GM18951 (cell line): ENCODE measurements at regions not wholly inside any gene's neighbourhood (a gene's known extent, or its start where the extent isn't known, plus 50 kb on each side); places are given as distances from the start of the nearest gene placed in this dataset.

ENCODE experiments used
- POLR2A ChIP-seq: IDR thresholded peaks from 4 replicates; pipeline ENCODE4 v1.6.1; 2011; ENCODE audit warnings: mild to moderate bottlenecking; ENCODE audit not compliant: insufficient read length, insufficient read depth; ENCODE audit errors: extremely low read depth
- in situ Hi-C: fragments of 300-500 bp; cut with MboI; formaldehyde crosslinking; loops from one replicate; pipeline ENCODE4 v1.12.0; 2022; ENCODE audit warnings: low sequenced_read_pairs, mixed read lengths, inconsistent platforms; ENCODE audit not compliant: unreplicated experiment

DNA sequence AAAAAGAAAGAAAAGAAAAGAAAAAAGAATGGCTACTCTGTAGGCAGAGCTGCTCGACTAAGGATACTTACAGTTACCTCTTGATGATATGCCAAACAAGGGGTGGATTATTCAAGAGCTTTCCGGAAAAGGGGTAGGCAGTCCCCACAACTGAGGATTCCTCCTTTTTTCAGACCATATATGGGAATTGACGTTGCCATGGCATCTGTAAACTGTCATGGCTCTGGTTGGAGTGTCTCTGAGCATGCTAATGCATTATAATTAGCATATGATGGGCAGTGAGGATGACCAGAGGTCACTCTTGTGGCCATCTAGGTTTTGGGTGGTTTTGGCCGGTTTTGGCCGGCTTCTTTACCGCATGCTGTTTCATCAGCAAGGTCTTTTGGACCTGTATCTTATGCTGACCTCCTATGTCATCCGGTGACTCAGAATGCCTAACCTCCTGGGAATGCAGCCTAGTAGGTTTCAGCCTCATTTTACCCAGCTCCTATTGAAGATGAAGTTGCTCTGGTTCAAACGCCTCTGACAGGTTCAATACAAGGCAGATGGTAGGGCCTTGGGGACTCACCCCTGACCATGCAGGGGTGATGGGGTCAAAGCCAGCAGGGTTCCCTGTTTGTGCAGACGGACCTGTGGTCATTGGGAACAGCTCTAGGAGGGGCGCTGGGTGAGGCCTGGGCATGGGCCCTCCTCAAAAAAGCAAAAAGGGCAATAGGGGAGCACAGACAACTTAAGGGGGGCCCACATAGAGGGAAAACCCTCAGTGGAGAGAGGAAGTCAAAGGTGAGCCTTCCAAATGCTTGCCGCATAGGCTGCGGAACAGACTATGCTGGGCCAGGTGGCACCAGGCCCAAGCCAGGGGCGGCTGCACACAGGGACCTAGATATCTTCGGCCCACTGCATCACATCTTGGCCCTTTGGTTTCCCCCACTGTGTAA is 251.2 kb upstream of the RAB6C start:
- TF ChIP-seq POLR2A, result no peak
- in situ Hi-C loops, result no loop called here

- in situ Hi-C loops, result no loop called here
- TF ChIP-seq POLR2A, result no peak
Measured at GRCh38 chr2:129729011-129729410, 250.5 kb upstream of the RAB6C start.

DNA sequence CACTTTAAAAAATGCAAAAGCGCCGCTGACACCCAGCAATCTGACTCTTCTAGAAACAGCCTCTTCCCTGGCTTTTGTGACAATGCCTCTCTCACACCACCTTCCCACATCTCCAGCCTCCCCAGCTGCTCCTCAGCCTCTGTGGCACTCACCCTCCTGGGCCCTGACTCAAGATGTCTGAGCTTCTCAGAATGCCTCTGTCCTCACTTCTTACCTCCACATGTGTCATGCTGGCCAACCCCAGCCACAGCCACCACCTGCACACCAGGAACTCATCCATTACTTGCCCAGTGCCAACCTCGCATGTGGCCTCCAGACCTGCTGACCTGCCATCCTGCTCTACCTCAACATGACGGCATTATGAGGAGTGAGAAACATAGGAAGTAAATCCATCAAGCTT is 249.8 kb upstream of the RAB6C start:
- in situ Hi-C loops, result no loop called here
- TF ChIP-seq POLR2A, result no peak

DNA sequence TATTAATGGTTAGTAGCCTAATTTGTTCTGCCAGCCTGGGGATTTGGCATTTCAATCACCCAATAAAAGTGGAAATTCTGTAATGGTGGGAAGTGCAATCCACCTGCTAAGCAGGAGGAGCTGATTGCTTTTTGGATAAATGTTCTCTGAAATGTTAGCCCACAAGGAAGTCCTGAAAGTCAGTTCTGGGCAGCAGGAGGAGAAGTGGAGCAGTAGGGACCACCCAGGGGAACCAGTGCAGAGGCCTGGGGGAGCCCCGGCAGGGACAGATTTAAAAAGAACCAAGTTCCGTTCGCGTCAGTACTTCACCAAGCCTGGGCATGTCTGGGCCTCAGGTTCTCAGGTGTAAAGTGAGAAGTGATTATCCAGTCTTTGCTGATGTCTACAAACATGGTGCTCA is 248.5 kb upstream of the RAB6C start:
- in situ Hi-C loops, result no loop called here
- no peak for TF ChIP-seq POLR2A

GRCh38 chr2:129731907-129732629 is 247.4 kb upstream of the RAB6C start:
- TF ChIP-seq POLR2A, result no peak
- in situ Hi-C loops, result no loop called here

- in situ Hi-C loops, result no loop called here
- TF ChIP-seq POLR2A, result no peak
Measured at GRCh38 chr2:129732630-129733026, 246.8 kb upstream of the RAB6C start.

DNA sequence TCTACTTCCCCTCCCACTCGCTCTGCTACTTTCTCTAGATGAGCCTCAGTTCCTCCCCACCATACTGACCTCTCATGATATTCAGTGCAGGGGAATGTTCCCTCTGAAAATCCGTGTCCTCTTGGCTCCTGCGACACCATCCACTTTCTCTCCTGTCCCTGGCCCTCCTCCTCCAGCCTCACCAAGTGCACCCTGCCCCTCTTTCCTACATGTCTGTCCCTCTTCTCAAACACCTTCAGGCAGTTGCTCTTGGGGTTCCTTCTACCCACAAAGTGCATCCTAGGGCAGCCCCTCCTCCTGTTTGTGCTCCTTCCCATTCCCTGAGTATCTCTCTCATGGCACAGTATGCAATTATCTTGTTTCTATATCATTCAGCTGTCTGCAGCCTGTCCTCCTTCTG is 246.4 kb upstream of the RAB6C start:
- in situ Hi-C loops, result no loop called here
- no peak for TF ChIP-seq POLR2A

DNA sequence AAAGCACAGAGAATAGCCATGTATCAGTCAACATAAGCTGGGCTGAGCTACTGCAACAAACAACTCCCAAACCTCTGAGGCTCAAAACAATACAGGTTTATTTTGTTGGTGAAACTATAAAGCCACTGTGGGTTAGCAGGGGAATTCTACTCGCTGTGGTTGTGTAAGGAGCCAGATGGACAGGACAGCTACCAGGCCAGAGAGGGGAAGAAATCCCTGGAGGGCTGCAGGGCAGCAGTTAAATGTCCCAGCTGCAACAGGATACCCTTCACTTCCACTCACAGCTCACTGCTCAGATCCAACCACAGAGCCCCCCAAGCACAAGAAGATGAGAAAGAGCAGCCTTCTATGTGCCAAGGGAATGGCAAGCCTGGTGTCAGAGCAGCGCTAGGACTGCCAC is 245.9 kb upstream of the RAB6C start:
- in situ Hi-C loops, result no loop called here
- TF ChIP-seq POLR2A, result no peak

GRCh38 chr2:129734343-129735034 is 245.0 kb upstream of the RAB6C start:
- no peak for TF ChIP-seq POLR2A
- in situ Hi-C loops, result no loop called here

DNA sequence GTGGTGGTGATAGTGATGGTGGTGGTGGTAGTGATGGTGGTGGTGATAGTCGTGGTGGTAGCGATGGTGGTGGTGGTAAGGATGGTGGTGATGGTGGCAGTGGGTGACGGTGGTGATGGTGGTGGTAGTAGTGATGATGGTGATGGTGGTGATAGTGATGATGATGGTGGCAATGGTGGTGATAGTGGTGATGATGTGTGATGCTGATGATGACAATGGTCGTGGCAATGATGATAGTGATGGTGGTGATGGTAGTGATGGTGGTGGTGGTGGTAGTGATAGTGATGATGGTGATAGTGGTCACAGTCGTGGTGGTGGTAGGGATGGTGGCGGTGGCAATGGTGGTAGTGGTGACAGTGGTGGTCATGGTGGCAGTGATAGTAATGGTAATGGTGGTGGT is 243.9 kb upstream of the RAB6C start:
- TF ChIP-seq POLR2A, result no peak
- in situ Hi-C loops, result no loop called here

- in situ Hi-C loops, result no loop called here
- TF ChIP-seq POLR2A, result no peak
Measured at GRCh38 chr2:129737660-129738527, 241.6 kb upstream of the RAB6C start.

GRCh38 chr2:129738799-129739198 is 240.7 kb upstream of the RAB6C start:
- in situ Hi-C loops, result no loop called here
- no peak for TF ChIP-seq POLR2A
